HAP-1 (cell line): ENCODE measurements at regions not wholly inside any gene's neighbourhood (a gene's known extent, or its start where the extent isn't known, plus 50 kb on each side); places are given as distances from the start of the nearest gene placed in this dataset.
"Not testable (repeated sequence)": the region's sequence is repeated elsewhere in the genome, so short reads cannot be mapped to it uniquely, and the experiment has no call there.

Source experiments
- DNase-seq, 2 experiments: peaks; one replicate each; pipeline ENCODE4 v3.0.0-alpha.2; 2016 to 2020; ENCODE audit warnings: low spot score in 2 of 2
- H3K27me3 ChIP-seq: fragments of 250-450 bp; sonication (Bioruptor Pico); 2 replicates; pipeline ENCODE4 v1.5.1; 2020; ENCODE audit warnings: low read depth, mild to moderate bottlenecking, moderate library complexity
- H3K36me3 ChIP-seq: fragments of 250-450 bp; sonication (Bioruptor Pico); replicated peaks from 2 replicates; pipeline ENCODE4 v1.5.1; 2020; ENCODE audit warnings: mild to moderate bottlenecking
- H3K4me1 ChIP-seq: fragments of 250-450 bp; sonication (Bioruptor Pico); 2 replicates; pipeline ENCODE4 v1.5.1; 2020; ENCODE audit warnings: mild to moderate bottlenecking
- H3K4me3 ChIP-seq: fragments of 250-450 bp; sonication (Bioruptor Pico); 2 replicates; pipeline ENCODE4 v1.5.1; 2020; ENCODE audit warnings: mild to moderate bottlenecking, moderate library complexity
- H3K9me3 ChIP-seq: fragments of 250-450 bp; sonication (Bioruptor Pico); 2 replicates; pipeline ENCODE4 v1.5.1; 2020; ENCODE audit warnings: mild to moderate bottlenecking, moderate library complexity
- in situ Hi-C: fragments of 300-500 bp; cut with MboI; formaldehyde crosslinking; loops from 3 replicates; pipeline ENCODE4 v1.14.3; 2020; ENCODE audit warnings: low sequenced_read_pairs, inconsistent platforms, mixed read lengths

- Histone ChIP-seq H3K4me3 (no peak overlapping the region), H3K27me3 (no peaks in the 10 kb centered on the region), H3K36me3 (no peaks in the 10 kb centered on the region), H3K4me1 (no peaks in the 10 kb centered on the region), H3K9me3 (no peaks in the 10 kb centered on the region)
- peak; percentile 29 to 39 for DNase-seq
- in situ Hi-C loops, result no loop called here
Observed at GRCh38 chr10:117796130-117796745, 250.5 kb downstream of the RAB11FIP2 start.

- Histone ChIP-seq H3K27me3 (no peaks in the 10 kb centered on the region), H3K4me3 (no peak overlapping the region), H3K9me3 (no peaks in the 10 kb centered on the region), H3K36me3 (no peaks in the 10 kb centered on the region), H3K4me1 (no peaks in the 10 kb centered on the region)
- DNase-seq, result no peak
- in situ Hi-C loops, result no loop called here
Observed at GRCh38 chr10:117797296-117797695, 249.4 kb downstream of the RAB11FIP2 start.

- H3K4me3 ChIP-seq, result no peak overlapping the region
- no peaks in the 10 kb centered on the region for H3K4me1 ChIP-seq
- H3K36me3 ChIP-seq, result no peaks in the 10 kb centered on the region
- no peak for DNase-seq
- no peaks in the 10 kb centered on the region for H3K9me3 ChIP-seq
- in situ Hi-C loops, result no loop called here
- H3K27me3 ChIP-seq, result no peaks in the 10 kb centered on the region
Observed at GRCh38 chr10:117801691-117802090, 245.1 kb downstream of the RAB11FIP2 start.

- Histone ChIP-seq H3K36me3 (no peaks in the 10 kb centered on the region), H3K4me1 (no peaks in the 10 kb centered on the region), H3K27me3 (no peaks in the 10 kb centered on the region), H3K4me3 (no peak overlapping the region), H3K9me3 (no peaks in the 10 kb centered on the region)
- DNase-seq, result no peak
- in situ Hi-C loops, result no loop called here
Observed at GRCh38 chr10:117804470-117805011, 242.2 kb downstream of the RAB11FIP2 start.

GRCh38 chr10:117805139-117805538 lies 241.6 kb downstream of the RAB11FIP2 start:
- Histone ChIP-seq H3K4me3 (no peak overlapping the region), H3K36me3 (no peaks in the 10 kb centered on the region), H3K27me3 (no peaks in the 10 kb centered on the region), H3K4me1 (no peaks in the 10 kb centered on the region), H3K9me3 (no peaks in the 10 kb centered on the region)
- DNase-seq, result no peak
- in situ Hi-C loops, result no loop called here

- DNase-seq, result no peak
- no peaks in the 10 kb centered on the region for H3K9me3 ChIP-seq
- no peaks in the 10 kb centered on the region for H3K4me1 ChIP-seq
- no peak overlapping the region for H3K4me3 ChIP-seq
- no peaks in the 10 kb centered on the region for H3K27me3 ChIP-seq
- H3K36me3 ChIP-seq, result no peaks in the 10 kb centered on the region
- in situ Hi-C loops, result no loop called here
Observed at GRCh38 chr10:117807441-117807840, 239.3 kb downstream of the RAB11FIP2 start.

GRCh38 chr10:117815816-117816215 lies 230.9 kb downstream of the RAB11FIP2 start:
- H3K36me3 ChIP-seq, H3K9me3 ChIP-seq, DNase-seq, H3K4me3 ChIP-seq, H3K27me3 ChIP-seq, H3K4me1 ChIP-seq, in situ Hi-C loops: not testable (repeated sequence)

- Histone ChIP-seq H3K9me3 (no peaks in the 10 kb centered on the region), H3K4me1 (no peaks in the 10 kb centered on the region), H3K36me3 (no peaks in the 10 kb centered on the region), H3K27me3 (peaks cover 8% of the 10 kb centered on the region; the same call in 1 of the 2 replicates), H3K4me3 (no peak overlapping the region)
- DNase-seq, result no peak
- in situ Hi-C loops, result no loop called here
Observed at GRCh38 chr10:117817116-117817515, 229.6 kb downstream of the RAB11FIP2 start.

GRCh38 chr10:117818721-117819120 lies 228.0 kb downstream of the RAB11FIP2 start:
- in situ Hi-C loops, result no loop called here
- Histone ChIP-seq H3K4me3 (no peak overlapping the region), H3K9me3 (no peaks in the 10 kb centered on the region), H3K4me1 (no peaks in the 10 kb centered on the region), H3K36me3 (no peaks in the 10 kb centered on the region), H3K27me3 (peaks cover 8% of the 10 kb centered on the region; the same call in 1 of the 2 replicates)
- DNase-seq, result no peak

GRCh38 chr10:117819304-117819703 lies 227.4 kb downstream of the RAB11FIP2 start:
- Histone ChIP-seq H3K27me3 (peaks cover 8% of the 10 kb centered on the region; the same call in 1 of the 2 replicates), H3K4me1 (no peaks in the 10 kb centered on the region), H3K36me3 (no peaks in the 10 kb centered on the region), H3K9me3 (no peaks in the 10 kb centered on the region), H3K4me3 (no peak overlapping the region)
- no peak for DNase-seq
- in situ Hi-C loops, result no loop called here

GRCh38 chr10:117823980-117824379 lies 222.8 kb downstream of the RAB11FIP2 start:
- in situ Hi-C loops, result no loop called here
- no peak for DNase-seq

GRCh38 chr10:117830205-117830604 lies 216.5 kb downstream of the RAB11FIP2 start:
- Histone ChIP-seq H3K4me1 (no peaks in the 10 kb centered on the region), H3K4me3 (no peak overlapping the region), H3K27me3 (no peaks in the 10 kb centered on the region), H3K36me3 (no peaks in the 10 kb centered on the region), H3K9me3 (no peaks in the 10 kb centered on the region)
- in situ Hi-C loops, result no loop called here
- DNase-seq, result no peak

More at GRCh38 chr10:117823980-117824379, 222.8 kb downstream of the RAB11FIP2 start:
- Histone ChIP-seq H3K9me3 (no peaks in the 10 kb centered on the region), H3K4me1 (no peaks in the 10 kb centered on the region), H3K27me3 (peaks cover 8% of the 10 kb centered on the region; the same call in 1 of the 2 replicates), H3K4me3 (no peak overlapping the region), H3K36me3 (no peaks in the 10 kb centered on the region)

GRCh38 chr10:117830787-117831212 lies 215.9 kb downstream of the RAB11FIP2 start:
- no peak for DNase-seq
- Histone ChIP-seq H3K27me3 (no peaks in the 10 kb centered on the region), H3K9me3 (no peaks in the 10 kb centered on the region), H3K4me3 (no peak overlapping the region), H3K4me1 (no peaks in the 10 kb centered on the region), H3K36me3 (no peaks in the 10 kb centered on the region)
- in situ Hi-C loops, result no loop called here

GRCh38 chr10:117838500-117839498 lies 207.9 kb downstream of the RAB11FIP2 start:
- H3K4me1 ChIP-seq, H3K9me3 ChIP-seq, H3K27me3 ChIP-seq, H3K4me3 ChIP-seq, in situ Hi-C loops, DNase-seq, H3K36me3 ChIP-seq: not testable (repeated sequence)
